Lower lobe of right lung (tissue), 2 donors: ENCODE measurements at regions not wholly inside any gene's neighbourhood (a gene's known extent, or its start where the extent isn't known, plus 50 kb on each side); places are given as distances from the start of the nearest gene placed in this dataset.

Source experiments
- ATAC-seq, 2 donors: fragments of 200-7000 bp; cut with Tn5 transposase; one replicate each; pipeline ENCODE4 v1.9.1; 2020 to 2022; ENCODE audit warnings: mild to moderate bottlenecking in 2 of 2, moderate library complexity in 2 of 2
- DNase-seq: peaks from one replicate; pipeline ENCODE4 v3.0.0-alpha.2; 2020
- H3K27ac ChIP-seq: fragments of 200-600 bp; one replicate; pipeline ENCODE4 v1.8.0; 2022
- H3K27me3 ChIP-seq: fragments of 200-600 bp; one replicate; pipeline ENCODE4 v1.8.0; 2022; ENCODE audit warnings: low read depth
- H3K36me3 ChIP-seq: fragments of 200-600 bp; one replicate; pipeline ENCODE4 v1.8.0; 2022; ENCODE audit warnings: mild to moderate bottlenecking
- H3K4me1 ChIP-seq: fragments of 200-600 bp; one replicate; pipeline ENCODE4 v1.8.0; 2022
- H3K4me3 ChIP-seq: fragments of 200-600 bp; one replicate; pipeline ENCODE4 v1.8.0; 2022; ENCODE audit warnings: mild to moderate bottlenecking
- H3K9me3 ChIP-seq: fragments of 200-600 bp; one replicate; pipeline ENCODE4 v1.8.0; 2022
- CTCF ChIP-seq: fragments of 200-600 bp; IDR thresholded peaks from one replicate; pipeline ENCODE4 v1.8.0; 2022; ENCODE audit warnings: antibody characterized with exemption, mild to moderate bottlenecking
- intact Hi-C: fragments of 100-400 bp; cut with DNase I; formaldehyde crosslinking; loops from one replicate; pipeline ENCODE4 v1.11.0; 2022
- donor health status: DM: no; HTN: yes; CAD: no; lungs with severe emphysema.

GRCh38 chr12:113610698-113611097 lies 139.0 kb upstream of the LHX5 start:
- Histone ChIP-seq H3K27me3 (peaks cover 53% of the 10 kb centered on the region), H3K9me3 (no peaks in the 10 kb centered on the region), H3K27ac (no peak overlapping the region), H3K4me3 (no peak overlapping the region), H3K4me1 (no peaks in the 10 kb centered on the region), H3K36me3 (no peaks in the 10 kb centered on the region)
- DNase-seq, result no peak
- TF ChIP-seq CTCF, result no peak
- intact Hi-C loops, result no loop called here
- ATAC-seq, result no peak

- intact Hi-C loops, result no loop called here
- DNase-seq (no peak), ATAC-seq (no peak)
- H3K9me3 ChIP-seq, result no peaks in the 10 kb centered on the region
- H3K36me3 ChIP-seq, result no peaks in the 10 kb centered on the region
- H3K4me3 ChIP-seq, result no peak overlapping the region
- peaks cover 53% of the 10 kb centered on the region for H3K27me3 ChIP-seq
- no peak for TF ChIP-seq CTCF
- H3K4me1 ChIP-seq, result no peaks in the 10 kb centered on the region
- H3K27ac ChIP-seq, result no peak overlapping the region
These were observed 138.2 kb upstream of the LHX5 start for GRCh38 chr12:113609692-113610469.

GRCh38 chr12:113604666-113605065 lies 133.0 kb upstream of the LHX5 start:
- H3K4me3 ChIP-seq, result no peak overlapping the region
- ATAC-seq (no peak), DNase-seq (no peak)
- no peaks in the 10 kb centered on the region for H3K9me3 ChIP-seq
- H3K4me1 ChIP-seq, result no peaks in the 10 kb centered on the region
- no peaks in the 10 kb centered on the region for H3K36me3 ChIP-seq
- H3K27ac ChIP-seq, result no peak overlapping the region
- intact Hi-C loops, result no loop called here
- H3K27me3 ChIP-seq, result peaks cover 11% of the 10 kb centered on the region
- TF ChIP-seq CTCF, result no peak

GRCh38 chr12:113601656-113602263 lies 130.1 kb upstream of the LHX5 start:
- DNase-seq, result no peak
- Histone ChIP-seq H3K4me1 (no peaks in the 10 kb centered on the region), H3K27me3 (peaks cover 7% of the 10 kb centered on the region), H3K4me3 (no peak overlapping the region), H3K27ac (no peak overlapping the region), H3K36me3 (no peaks in the 10 kb centered on the region), H3K9me3 (no peaks in the 10 kb centered on the region)
- no peak for TF ChIP-seq CTCF
- ATAC-seq, result no peak
- intact Hi-C loops, result no loop called here

- Histone ChIP-seq H3K9me3 (no peaks in the 10 kb centered on the region), H3K27ac (no peak overlapping the region), H3K4me3 (no peak overlapping the region), H3K36me3 (no peaks in the 10 kb centered on the region), H3K4me1 (no peaks in the 10 kb centered on the region), H3K27me3 (peaks cover 7% of the 10 kb centered on the region)
- no peak for DNase-seq
- intact Hi-C loops, result no loop called here
- no peak for TF ChIP-seq CTCF
- ATAC-seq, result peak; percentile 37 to 55
These were observed 127.2 kb upstream of the LHX5 start for GRCh38 chr12:113598815-113599406.
